Adrenal gland (tissue), 5 donors: ENCODE measurements at regions not wholly inside any gene's neighbourhood (a gene's known extent, or its start where the extent isn't known, plus 50 kb on each side); places are given as distances from the start of the nearest gene placed in this dataset.

ENCODE experiments used
- POLR2A ChIP-seq, 2 donors: fragments of 450-650 bp; IDR thresholded peaks; one replicate each; pipeline ENCODE4 v1.6.1; 2017; ENCODE audit warnings: antibody characterized with exemption in 2 of 2, mild to moderate bottlenecking in 2 of 2, moderate library complexity in 1 of 2
- TF ChIP-seq, protein P1 (sequence below), 6 experiments: fragments of 450-650 bp in 4 of 6; fragments of 200-600 bp in 2 of 6; sonication (generic) in 1 of 6; IDR thresholded peaks; 1 replicate in 5 of 6; 2 replicates in 1 of 6; pipeline versions ENCODE4 v1.5.1 to v1.8.0; 2016 to 2021; ENCODE audit warnings: antibody characterized with exemption in 6 of 6, mild to moderate bottlenecking in 2 of 6, moderate library complexity in 1 of 6
- donor health status: DM: no; HTN: no; CAD: no.

DNA sequence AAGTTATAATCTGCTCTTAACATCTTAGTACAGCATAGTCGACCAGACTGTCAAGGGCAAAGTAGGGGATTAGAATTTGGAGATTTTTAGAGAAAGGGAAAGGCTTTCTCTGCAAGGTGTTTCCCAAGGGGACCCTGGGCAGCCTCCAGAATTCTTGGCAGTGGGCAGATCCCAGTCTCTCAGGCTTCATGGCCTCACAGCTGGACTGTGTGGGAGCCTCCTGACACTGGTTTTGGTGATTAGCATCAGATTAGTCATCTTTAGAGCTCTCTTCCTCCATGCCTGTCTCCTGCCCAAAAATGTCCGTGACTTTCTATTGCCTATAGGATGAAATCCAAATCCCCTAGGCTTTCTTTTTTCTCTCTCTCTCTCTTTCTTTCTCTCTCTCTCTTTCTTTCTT, 370.7 kb downstream of the ZSWIM6 start:
- TF ChIP-seq, protein P1, sequence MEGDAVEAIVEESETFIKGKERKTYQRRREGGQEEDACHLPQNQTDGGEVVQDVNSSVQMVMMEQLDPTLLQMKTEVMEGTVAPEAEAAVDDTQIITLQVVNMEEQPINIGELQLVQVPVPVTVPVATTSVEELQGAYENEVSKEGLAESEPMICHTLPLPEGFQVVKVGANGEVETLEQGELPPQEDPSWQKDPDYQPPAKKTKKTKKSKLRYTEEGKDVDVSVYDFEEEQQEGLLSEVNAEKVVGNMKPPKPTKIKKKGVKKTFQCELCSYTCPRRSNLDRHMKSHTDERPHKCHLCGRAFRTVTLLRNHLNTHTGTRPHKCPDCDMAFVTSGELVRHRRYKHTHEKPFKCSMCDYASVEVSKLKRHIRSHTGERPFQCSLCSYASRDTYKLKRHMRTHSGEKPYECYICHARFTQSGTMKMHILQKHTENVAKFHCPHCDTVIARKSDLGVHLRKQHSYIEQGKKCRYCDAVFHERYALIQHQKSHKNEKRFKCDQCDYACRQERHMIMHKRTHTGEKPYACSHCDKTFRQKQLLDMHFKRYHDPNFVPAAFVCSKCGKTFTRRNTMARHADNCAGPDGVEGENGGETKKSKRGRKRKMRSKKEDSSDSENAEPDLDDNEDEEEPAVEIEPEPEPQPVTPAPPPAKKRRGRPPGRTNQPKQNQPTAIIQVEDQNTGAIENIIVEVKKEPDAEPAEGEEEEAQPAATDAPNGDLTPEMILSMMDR (IDR thresholded peaks at IDR 0.05): no peak
- TF ChIP-seq POLR2A (IDR thresholded peaks at IDR 0.05): no peak
